Fibroblast of skin of abdomen (primary cell): ENCODE measurements at regions not wholly inside any gene's neighbourhood (a gene's known extent, or its start where the extent isn't known, plus 50 kb on each side); places are given as distances from the start of the nearest gene placed in this dataset.
"Not testable (repeated sequence)": the region's sequence is repeated elsewhere in the genome, so short reads cannot be mapped to it uniquely, and the experiment has no call there.

Experiments used
- DNase-seq: peaks from one replicate; pipeline ENCODE4 v3.0.0-alpha.2; 2013

DNA sequence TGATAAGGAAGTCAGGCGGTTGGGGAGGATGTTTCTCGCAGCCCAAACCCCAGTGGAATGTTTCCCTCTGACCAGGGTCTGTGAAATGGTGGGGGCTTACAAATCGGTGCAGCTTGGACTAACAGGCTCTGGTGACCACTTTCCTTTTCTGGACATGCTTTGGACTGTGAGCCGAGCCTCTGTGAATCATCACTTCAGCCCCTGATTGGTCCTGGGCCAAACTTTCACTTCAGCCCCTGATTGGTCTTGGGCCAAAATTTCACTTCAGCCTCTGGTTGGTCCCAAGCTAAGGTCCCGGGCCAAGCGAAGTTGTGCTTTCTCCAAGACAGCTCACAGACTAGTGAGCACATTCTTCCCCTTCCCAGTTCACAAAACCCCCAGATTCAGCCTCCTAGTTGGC is 223.7 kb upstream of the ANKRD20A1 start:
- not testable (repeated sequence) for DNase-seq

DNA sequence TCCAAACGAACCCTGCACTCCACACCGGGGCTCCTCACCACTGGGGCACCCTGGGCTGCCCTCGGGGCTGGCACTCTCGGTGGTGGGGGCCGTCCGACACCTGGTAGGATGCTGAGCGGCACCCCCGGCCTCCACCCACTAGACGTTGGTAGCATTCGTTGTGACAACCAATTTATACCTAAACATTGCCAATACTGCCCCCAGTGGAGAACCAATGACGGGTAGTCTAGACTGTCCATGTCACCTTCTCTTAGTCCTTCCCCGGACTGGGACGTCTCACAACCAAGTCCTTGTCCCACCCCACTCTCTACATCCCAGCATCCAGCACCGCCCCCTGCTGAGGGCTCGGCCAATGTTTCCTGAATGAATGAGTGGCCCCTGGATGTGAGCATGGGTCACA is 246.8 kb upstream of the ANKRD20A1 start:
- DNase-seq: not testable (repeated sequence)

- DNase-seq: not testable (repeated sequence)
Measured at GRCh38 chr9:67609872-67610271, 248.9 kb upstream of the ANKRD20A1 start.

GRCh38 chr9:67609435-67609834 is 249.3 kb upstream of the ANKRD20A1 start:
- DNase-seq: not testable (repeated sequence)

- not testable (repeated sequence) for DNase-seq
Measured at GRCh38 chr9:67605113-67605512, 253.6 kb upstream of the ANKRD20A1 start.

DNA sequence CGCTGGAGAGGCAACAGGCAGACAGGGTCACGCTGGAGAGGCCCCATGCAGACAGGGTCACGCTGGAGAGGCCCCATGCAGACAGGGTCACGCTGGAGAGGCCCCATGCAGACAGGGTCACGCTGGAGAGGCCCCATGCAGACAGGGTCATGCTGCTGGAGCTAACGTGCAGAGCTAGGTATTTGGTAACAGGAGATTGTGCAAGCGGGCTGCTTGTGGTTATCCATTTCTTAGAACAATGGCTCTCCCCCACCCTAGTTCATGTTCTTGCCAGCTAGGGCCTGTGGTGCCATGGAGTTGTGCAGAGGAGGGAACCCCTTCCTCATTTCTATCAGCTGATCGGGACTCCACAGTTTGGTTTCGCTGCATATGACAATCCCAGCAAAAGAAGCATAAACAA is 255.1 kb upstream of the ANKRD20A1 start:
- DNase-seq: not testable (repeated sequence)

GRCh38 chr9:67592424-67592823 is 266.3 kb upstream of the ANKRD20A1 start:
- not testable (repeated sequence) for DNase-seq

- DNase-seq: not testable (repeated sequence)
Measured at GRCh38 chr9:67555874-67556273, 302.9 kb upstream of the ANKRD20A1 start.

DNA sequence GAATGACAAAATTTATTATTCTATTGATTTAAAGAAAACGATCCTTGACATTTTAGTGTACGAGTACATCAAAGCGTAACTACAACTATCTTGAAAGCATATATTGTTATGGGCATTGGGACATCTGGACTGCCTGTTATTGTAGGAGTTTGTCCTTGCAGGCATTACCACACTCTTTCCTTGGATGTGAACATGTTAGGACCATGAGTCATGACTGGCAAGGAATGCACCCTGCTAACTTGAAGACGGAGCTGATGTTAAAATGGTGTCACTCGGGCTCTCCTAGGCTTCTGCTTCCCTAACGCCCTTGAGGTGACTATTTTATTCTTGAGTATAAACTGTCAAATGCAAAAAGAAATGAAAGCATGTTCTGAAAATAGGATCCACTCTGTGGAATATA is 308.7 kb upstream of the ANKRD20A1 start:
- DNase-seq: not testable (repeated sequence)

DNA sequence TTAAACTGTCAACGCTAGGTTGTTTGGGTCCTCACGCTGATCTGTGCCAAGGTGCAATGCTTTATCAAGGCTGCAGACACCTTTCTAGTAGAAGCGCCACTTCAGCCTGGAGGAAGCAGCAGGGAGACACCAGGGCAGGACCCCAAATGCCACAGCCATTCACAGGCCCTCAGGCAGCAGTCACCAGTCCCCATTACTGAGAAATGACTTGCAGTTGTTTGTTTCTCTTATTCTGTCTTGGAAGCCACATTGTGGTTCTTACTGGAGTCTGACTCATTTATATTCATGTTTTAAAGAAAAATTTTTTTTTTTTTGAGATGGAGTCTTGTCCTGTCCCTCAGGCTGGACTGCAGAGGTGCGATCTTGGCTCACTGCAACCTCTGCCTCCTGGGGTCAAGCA is 328.9 kb upstream of the ANKRD20A1 start:
- DNase-seq: not testable (repeated sequence)

DNA sequence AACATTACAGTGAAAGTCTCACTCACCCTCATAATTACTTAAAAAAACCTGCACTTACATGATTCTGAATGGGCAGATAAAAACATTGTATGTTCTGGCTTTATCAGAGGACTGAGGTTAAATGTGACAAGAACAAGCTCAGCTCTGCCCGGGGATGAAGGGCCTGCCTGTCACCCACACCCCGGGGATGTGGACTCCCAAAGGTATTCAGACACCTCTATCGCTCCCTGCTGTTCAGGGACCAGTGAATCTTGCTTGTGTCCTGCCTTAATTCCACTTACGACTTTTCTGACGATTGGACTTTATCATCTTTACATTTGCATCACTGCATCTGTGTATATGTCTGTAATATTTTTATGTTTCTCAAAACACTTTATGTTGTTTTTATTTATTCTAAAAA is 341.8 kb upstream of the ANKRD20A1 start:
- DNase-seq: not testable (repeated sequence)

- not testable (repeated sequence) for DNase-seq
Measured at GRCh38 chr9:67514587-67514986, 344.1 kb upstream of the ANKRD20A1 start.

GRCh38 chr9:67503728-67504369 is 354.9 kb upstream of the ANKRD20A1 start:
- DNase-seq: not testable (repeated sequence)

GRCh38 chr9:67492028-67492427 is 366.7 kb upstream of the ANKRD20A1 start:
- DNase-seq: not testable (repeated sequence)

GRCh38 chr9:67477465-67477864 is 381.3 kb upstream of the ANKRD20A1 start:
- not testable (repeated sequence) for DNase-seq

DNA sequence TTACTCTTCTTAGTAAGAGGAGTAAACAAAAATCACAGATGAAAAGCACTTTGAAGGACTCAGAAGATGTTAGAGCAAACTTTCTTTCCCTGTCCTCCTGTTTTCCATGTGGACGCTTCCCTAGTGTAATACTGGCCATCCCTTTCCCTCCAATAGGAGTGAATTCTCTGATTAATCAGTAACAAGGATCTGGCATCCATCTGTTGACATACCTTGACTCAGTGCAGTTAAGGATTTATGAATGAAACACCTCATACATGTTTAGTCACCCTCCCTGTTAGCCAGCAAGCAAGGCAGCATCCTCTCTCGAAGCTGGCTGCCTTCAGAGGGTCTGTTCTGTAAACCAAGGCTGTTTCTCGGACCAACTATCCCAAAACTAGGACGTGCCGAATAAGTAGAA is 388.0 kb upstream of the ANKRD20A1 start:
- not testable (repeated sequence) for DNase-seq

GRCh38 chr9:67468326-67468725 is 390.4 kb upstream of the ANKRD20A1 start:
- not testable (repeated sequence) for DNase-seq

DNA sequence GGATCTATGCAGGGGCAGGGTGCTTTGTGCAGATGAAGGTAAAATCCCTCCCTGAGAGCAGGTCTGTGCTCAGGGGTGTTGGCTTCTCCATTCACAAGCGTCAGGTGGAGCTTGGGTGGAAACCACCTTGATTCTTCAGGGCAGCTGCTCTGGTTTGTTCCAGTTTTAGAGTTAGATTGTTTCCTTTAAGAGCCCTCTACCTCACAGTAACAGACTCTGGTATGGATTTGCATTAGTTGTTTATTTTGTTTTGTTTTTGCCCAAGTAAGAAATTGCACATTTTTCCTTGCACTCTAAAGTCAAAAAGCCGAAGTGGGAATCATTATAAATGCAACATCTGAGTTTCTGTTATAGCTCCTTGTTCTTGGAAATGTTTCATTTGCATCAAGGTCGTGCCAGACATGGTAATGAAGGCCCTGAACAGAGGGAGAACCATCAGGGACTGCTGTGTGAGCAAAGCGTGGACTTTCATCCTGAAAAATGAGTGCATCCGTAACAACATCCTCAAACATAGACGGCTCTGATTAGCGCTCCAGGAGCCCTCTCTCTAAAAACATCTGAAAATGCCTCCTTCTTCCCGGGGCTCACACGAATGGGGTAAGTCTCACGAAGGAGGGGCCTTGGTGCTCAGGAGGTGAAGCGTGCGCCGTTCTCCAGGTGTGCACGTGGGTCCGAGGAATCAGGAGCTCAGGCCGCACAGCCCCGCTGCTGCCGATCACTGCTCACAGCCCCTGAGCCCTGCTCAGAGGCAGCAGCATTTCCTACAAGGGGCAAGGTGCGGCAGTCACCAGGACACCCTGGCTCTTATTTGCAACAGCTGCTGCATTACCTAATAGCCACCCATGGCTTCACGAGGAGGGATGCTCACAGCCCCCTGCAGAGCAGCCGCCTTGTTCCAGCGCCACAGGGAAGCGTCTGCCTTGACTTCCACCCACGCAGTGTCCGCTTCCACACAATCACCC is 396.7 kb upstream of the ANKRD20A1 start:
- not testable (repeated sequence) for DNase-seq

DNA sequence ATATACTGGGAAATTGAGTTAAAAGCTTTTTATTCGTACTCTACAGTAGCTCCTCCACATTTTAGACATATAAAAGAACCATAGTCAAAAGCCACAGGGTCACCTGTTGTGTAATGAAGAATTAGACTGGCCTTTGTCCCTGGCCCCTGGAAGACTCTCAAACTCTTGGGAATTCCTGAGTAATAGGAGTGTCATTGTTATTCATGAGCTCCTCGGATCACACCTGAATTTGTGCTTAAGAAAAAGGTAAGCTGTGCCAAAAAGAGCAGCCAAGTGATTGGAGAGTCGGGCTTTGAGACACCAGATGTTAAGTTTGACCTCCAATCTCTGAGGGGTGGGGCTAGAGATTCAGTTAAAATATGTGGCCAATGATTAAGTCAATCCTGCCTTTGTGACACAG is 405.8 kb upstream of the ANKRD20A1 start:
- not testable (repeated sequence) for DNase-seq

DNA sequence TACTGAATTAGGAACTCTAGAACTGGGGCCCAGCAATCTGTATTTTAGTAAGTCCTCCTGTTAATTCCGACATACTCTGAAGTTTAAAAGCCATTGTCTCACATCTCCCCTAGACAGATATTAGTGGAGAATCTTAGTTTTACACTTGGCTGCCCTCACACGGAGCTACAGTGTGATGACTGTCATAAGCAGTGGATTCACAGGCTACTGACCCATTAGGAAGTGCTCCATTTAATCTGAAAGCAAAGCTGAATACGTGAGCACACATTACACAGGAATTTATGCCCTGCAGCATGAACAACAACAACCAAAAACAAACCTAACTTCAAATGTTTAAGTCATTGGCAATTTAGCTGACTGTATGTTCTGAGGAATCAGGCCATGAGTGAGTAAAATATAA is 416.4 kb upstream of the ANKRD20A1 start:
- DNase-seq: not testable (repeated sequence)

DNA sequence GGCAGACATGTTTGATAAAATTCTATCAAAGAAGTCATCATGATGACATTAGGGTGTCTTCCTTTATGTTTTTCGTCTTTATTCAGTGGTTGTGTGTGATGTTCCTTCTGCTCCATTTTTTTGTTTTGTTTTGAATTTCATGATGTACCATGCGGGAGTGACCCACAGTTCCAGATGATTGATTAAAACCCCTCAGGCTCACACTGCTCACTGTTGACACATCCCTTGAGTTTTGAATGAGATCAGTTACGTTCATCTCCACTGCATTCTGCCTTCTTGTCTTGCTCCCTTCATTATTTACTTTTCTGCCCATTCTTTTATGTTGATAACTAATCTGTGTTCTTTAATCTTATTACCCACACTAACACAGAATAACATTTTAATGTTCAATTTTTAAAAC is 421.7 kb upstream of the ANKRD20A1 start:
- not testable (repeated sequence) for DNase-seq

DNA sequence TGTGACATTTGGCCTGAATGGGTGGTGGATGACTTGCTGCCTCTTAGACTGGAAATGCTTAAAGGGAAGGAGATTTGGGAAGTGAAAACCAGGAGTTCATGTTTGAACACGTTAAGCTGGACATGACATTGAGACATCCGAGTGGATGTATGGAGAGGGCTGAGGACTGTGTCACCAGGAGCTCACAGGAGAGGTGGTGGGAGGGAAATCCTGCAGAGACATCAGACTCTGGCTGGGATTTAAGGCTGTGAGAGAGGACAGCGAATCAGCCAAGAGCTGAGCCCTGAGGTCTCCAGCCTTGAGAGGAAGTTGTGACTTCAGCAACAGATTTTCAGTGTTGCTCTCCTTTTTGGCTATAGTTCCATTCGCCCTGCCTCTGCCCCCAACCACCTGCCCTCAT is 432.5 kb upstream of the SPATA31A3 start:
- DNase-seq: not testable (repeated sequence)

DNA sequence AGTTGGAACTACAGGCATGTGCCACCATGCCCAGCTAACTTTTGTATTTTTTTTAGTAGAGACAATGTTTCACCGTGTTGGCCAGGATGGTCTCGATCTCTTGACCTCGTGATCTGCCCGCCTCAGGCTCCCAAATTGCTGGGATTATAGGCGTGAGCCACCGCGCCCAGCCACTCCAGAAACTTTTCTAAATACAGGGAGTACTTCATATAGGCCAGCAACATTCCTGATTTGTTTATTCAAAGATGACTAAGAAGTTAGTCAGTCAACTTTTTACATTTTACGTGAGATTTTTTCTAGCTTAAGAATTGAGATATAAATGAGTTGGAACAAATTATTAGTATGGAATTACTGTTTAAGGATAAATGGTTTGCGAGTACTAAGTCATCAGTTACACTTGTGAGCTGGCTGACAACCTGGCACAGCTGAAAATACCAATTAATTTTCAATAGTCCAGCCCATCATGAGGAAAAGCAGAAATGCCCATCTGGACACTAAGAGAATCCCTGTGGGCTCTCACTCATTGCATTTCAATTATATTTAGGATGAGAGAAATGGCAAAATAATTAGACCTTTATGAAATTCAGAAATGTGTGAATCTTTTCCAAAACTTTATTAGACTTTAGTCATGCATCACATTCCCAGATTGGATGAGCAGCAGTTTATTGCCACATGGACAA is 430.8 kb upstream of the SPATA31A3 start:
- DNase-seq: not testable (repeated sequence)
